HCT116 (cell line): ENCODE measurements at regions not wholly inside any gene's neighbourhood (a gene's known extent, or its start where the extent isn't known, plus 50 kb on each side); places are given as distances from the start of the nearest gene placed in this dataset.

Source experiments
- ATAC-seq: fragments of 200-7000 bp; cut with Tn5 transposase; 2 replicates; pipeline ENCODE4 v1.9.1; 2020; ENCODE audit warnings: mild to moderate bottlenecking, moderate library complexity
- BruUV-seq: library from RNA; stranded (reverse); fragments of 400-500 nt; replicated peaks from 2 replicates; lab custom pipeline; 2021; lab: Mats Ljungman, UMichigan
- CTCF ChIA-PET: fragments of 300-600 bp; sonication (Branson Sonifier 250); formaldehyde crosslinking; loops from one replicate; lab custom pipeline; 2021; ENCODE audit warnings: antibody characterized with exemption; lab: Charles Lee
- POLR2A ChIA-PET: fragments of 300-600, 350-600 bp; sonication (Branson Sonifier 250); formaldehyde crosslinking; loops from one replicate; lab custom pipeline; 2021; ENCODE audit warnings: antibody characterized with exemption; lab: Charles Lee
- RAD21 ChIA-PET, 2 experiments: fragments of 300-600 bp; sonication (Branson Sonifier 250); formaldehyde crosslinking; loops; one replicate each; lab custom pipeline; 2023; ENCODE audit warnings: low total read pairs in 2 of 2; ENCODE audit not compliant: uncharacterized antibody in 2 of 2, unreplicated experiment in 2 of 2, low non-redundant PET in 1 of 2; lab: Charles Lee
- DNase-seq: peaks from one replicate; pipeline ENCODE4 v3.0.0-alpha.2; 2010; ENCODE audit warnings: low read depth, low spot score
- H2AFZ ChIP-seq: fragments of 200-600 bp; shearing (Covaris generic), sonication (generic); 2 replicates; pipeline ENCODE4 v1.6.1; 2017; ENCODE audit warnings: low read depth, mixed run types, mixed read lengths, antibody characterized with exemption, low read length; ENCODE audit not compliant: poor library complexity, severe bottlenecking
- H3K27ac ChIP-seq: 2 replicates; pipeline ENCODE4 v1.5.1; 2012; ENCODE audit warnings: low read depth, low read length
- H3K27me3 ChIP-seq: fragments of 200-600 bp; sonication (generic); 2 replicates; pipeline ENCODE4 v1.6.1; 2016; ENCODE audit warnings: mixed run types, low read length, mixed read lengths; ENCODE audit not compliant: insufficient read depth
- H3K36me3 ChIP-seq, 2 experiments: fragments of 200-500 bp in 1 of 2; fragments of 200-600 bp in 1 of 2; sonication (Bioruptor generic) in 1 of 2; sonication (generic) in 1 of 2; 2 replicates each; pipeline versions ENCODE4 v1.5.1 to v1.6.1; 2014 to 2016; ENCODE audit warnings: low read length in 2 of 2, inconsistent platforms in 1 of 2, mixed read lengths in 1 of 2, mixed run types in 1 of 2; ENCODE audit not compliant: insufficient read depth in 2 of 2, control insufficient read depth in 1 of 2
- H3K4me1 ChIP-seq, 2 experiments: fragments of 200-600 bp in 1 of 2; sonication (generic) in 1 of 2; 2 replicates each; pipeline versions ENCODE4 v1.5.1 to v1.6.1; 2012 to 2017; ENCODE audit warnings: low read length in 2 of 2, inconsistent platforms in 1 of 2, mild to moderate bottlenecking in 1 of 2, mixed read lengths in 1 of 2, mixed run types in 1 of 2, moderate library complexity in 1 of 2; ENCODE audit not compliant: insufficient read depth in 2 of 2, control insufficient read depth in 1 of 2
- H3K4me2 ChIP-seq: fragments of 200-600 bp; sonication (generic); 2 replicates; pipeline ENCODE4 v1.6.1; 2017; ENCODE audit warnings: mixed run types, low read length, mixed read lengths
- H3K4me3 ChIP-seq, 2 experiments: fragments of 200-600 bp in 1 of 2; sonication (generic) in 1 of 2; replicated peaks in 1 of 2; 2 replicates each; pipeline ENCODE4 v1.5.1; 2011 to 2016; ENCODE audit warnings: low read length in 2 of 2, control low read depth in 1 of 2, low read depth in 1 of 2, mild to moderate bottlenecking in 1 of 2, mixed read lengths in 1 of 2, mixed run types in 1 of 2
- H3K79me2 ChIP-seq: fragments of 200-600 bp; sonication (generic); 2 replicates; pipeline ENCODE4 v1.6.1; 2017; ENCODE audit warnings: mild to moderate bottlenecking, mixed run types, low read length, moderate library complexity, mixed read lengths; ENCODE audit not compliant: insufficient read depth
- H3K9ac ChIP-seq: fragments of 200-600 bp; sonication (generic); 2 replicates; pipeline ENCODE4 v1.6.1; 2016; ENCODE audit warnings: low read length, mixed read lengths
- H3K9me2 ChIP-seq: fragments of 200-600 bp; sonication (generic), shearing (Covaris generic); 2 replicates; pipeline ENCODE4 v1.6.1; 2017; ENCODE audit warnings: mixed run types, mild to moderate bottlenecking, moderate library complexity; ENCODE audit not compliant: insufficient read depth
- H3K9me3 ChIP-seq, 2 experiments: fragments of 200-500 bp in 1 of 2; fragments of 200-600 bp in 1 of 2; sonication (Bioruptor generic) in 1 of 2; sonication (generic) in 1 of 2; 2 replicates each; pipeline ENCODE4 v1.6.1; 2014 to 2017; ENCODE audit warnings: low read length in 2 of 2, mixed read lengths in 2 of 2, inconsistent platforms in 1 of 2, low read depth in 1 of 2, mild to moderate bottlenecking in 1 of 2, mixed run types in 1 of 2, moderate library complexity in 1 of 2; ENCODE audit not compliant: control insufficient read depth in 1 of 2, insufficient read depth in 1 of 2
- H4K20me1 ChIP-seq: fragments of 200-600 bp; sonication (generic), shearing (Covaris generic); 2 replicates; pipeline ENCODE4 v1.6.1; 2017; ENCODE audit warnings: mixed run types, mild to moderate bottlenecking, moderate library complexity; ENCODE audit not compliant: insufficient read depth
- CBX3 ChIP-seq: IDR thresholded peaks from 2 replicates; pipeline ENCODE4 v1.6.1; 2012; ENCODE audit warnings: low read depth
- CEBPB ChIP-seq: IDR thresholded peaks from 2 replicates; pipeline ENCODE4 v1.6.1; 2012; ENCODE audit warnings: low read depth
- EGR1 ChIP-seq: IDR thresholded peaks from 2 replicates; pipeline ENCODE4 v1.6.1; 2012; ENCODE audit warnings: low read depth
- ELF1 ChIP-seq: IDR thresholded peaks from 2 replicates; pipeline ENCODE4 v1.6.1; 2012; ENCODE audit warnings: low read depth, borderline replicate concordance
- EZH2 ChIP-seq: fragments of 200-600 bp; sonication (generic); IDR thresholded peaks from 2 replicates; pipeline ENCODE4 v1.6.1; 2017; ENCODE audit warnings: antibody characterized with exemption, mixed run types
- EZH2phosphoT487 ChIP-seq: fragments of 200-600 bp; IDR thresholded peaks from 2 replicates; pipeline ENCODE4 v1.6.1; 2018; ENCODE audit warnings: antibody characterized with exemption, borderline replicate concordance
- FOSL1 ChIP-seq: IDR thresholded peaks from 2 replicates; pipeline ENCODE4 v1.6.1; 2012; ENCODE audit warnings: low read depth
- JUND ChIP-seq: IDR thresholded peaks from 2 replicates; pipeline ENCODE4 v1.6.1; 2012
- POLR2A ChIP-seq: IDR thresholded peaks from 2 replicates; pipeline ENCODE4 v1.7.0; 2011; ENCODE audit warnings: borderline replicate concordance; ENCODE audit not compliant: insufficient read depth, insufficient read length; ENCODE audit errors: extremely low read depth
- SP1 ChIP-seq: IDR thresholded peaks from 2 replicates; pipeline ENCODE4 v1.6.1; 2012; ENCODE audit warnings: low read depth
- TCF7L2 ChIP-seq: IDR thresholded peaks from 2 replicates; pipeline ENCODE4 v1.7.0; 2011; ENCODE audit warnings: borderline replicate concordance, inconsistent platforms; ENCODE audit not compliant: insufficient read depth, insufficient read length; ENCODE audit errors: extremely low read depth
- YY1 ChIP-seq: IDR thresholded peaks from 2 replicates; pipeline ENCODE4 v1.6.1; 2011; ENCODE audit warnings: low read length, low read depth, moderate library complexity, mild to moderate bottlenecking; ENCODE audit not compliant: insufficient replicate concordance; ENCODE audit errors: extremely low read depth
- ZFX ChIP-seq: fragments of 450-650 bp; IDR thresholded peaks from 2 replicates; pipeline ENCODE4 v1.6.1; 2017
- ZNF274 ChIP-seq: fragments of 200-500 bp; sonication (Bioruptor generic); IDR thresholded peaks from 2 replicates; pipeline ENCODE4 v1.6.1; 2014; ENCODE audit warnings: mild to moderate bottlenecking, low read depth, low read length, inconsistent platforms
- intact Hi-C: fragments of 100-400 bp; cut with micrococcal nuclease; formaldehyde crosslinking; loops from 2 replicates; pipeline ENCODE4 v1.10.0; 2022
- TF ChIP-seq, protein P1 (sequence below): IDR thresholded peaks from 2 replicates; pipeline ENCODE4 v1.6.1; 2012; ENCODE audit warnings: low read depth
- TF ChIP-seq, protein P2 (sequence below): IDR thresholded peaks from 2 replicates; pipeline ENCODE4 v1.6.1; 2011; ENCODE audit warnings: mild to moderate bottlenecking, low read length, moderate library complexity; ENCODE audit not compliant: insufficient replicate concordance; ENCODE audit errors: extremely low read depth
- TF ChIP-seq, protein P3 (sequence below), 3 experiments: fragments of 200-600 bp in 1 of 3; sonication (generic) in 1 of 3; IDR thresholded peaks in 2 of 3; conservative IDR thresholded peaks in 1 of 3; 2 replicates each; pipeline ENCODE4 v1.5.1; 2012 to 2017; ENCODE audit warnings: low read depth in 2 of 3, low read length in 2 of 3, antibody characterized with exemption in 1 of 3, borderline replicate concordance in 1 of 3, control low read depth in 1 of 3, mild to moderate bottlenecking in 1 of 3, mixed read lengths in 1 of 3, mixed run types in 1 of 3, moderate library complexity in 1 of 3; ENCODE audit not compliant: insufficient read depth in 1 of 3
- TF ChIP-seq, protein P4 (sequence below): IDR thresholded peaks from 2 replicates; pipeline ENCODE4 v1.6.1; 2012
- TF ChIP-seq, protein P5 (sequence below): IDR thresholded peaks from 2 replicates; pipeline ENCODE4 v1.6.1; 2012

DNA sequence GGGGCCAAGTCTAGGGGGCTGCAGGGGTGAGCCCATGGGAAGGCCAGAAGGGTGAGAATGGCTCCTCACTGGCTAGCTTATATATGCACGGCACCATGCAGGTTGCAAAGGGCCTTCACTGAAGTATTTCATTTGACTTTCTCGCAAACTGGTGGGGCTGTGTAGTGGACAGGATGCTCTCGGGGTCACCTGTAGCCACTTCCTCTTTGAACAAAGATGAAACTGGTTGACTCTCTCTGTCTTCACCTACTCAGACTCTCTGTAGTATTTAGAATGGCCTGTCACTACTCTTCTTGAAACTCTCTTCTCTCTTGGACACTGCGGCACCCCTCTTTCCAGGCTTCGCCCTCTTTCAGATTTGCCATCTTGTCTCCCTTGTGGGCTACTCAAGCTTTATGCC, 560.5 kb downstream of the PKHD1 start:
- BruUV-seq = no TSS peak
- CTCF ChIA-PET = no interaction called here

More for the DNA sequence above, 560.5 kb downstream of the PKHD1 start:
- intact Hi-C loops = no loop called here
- Histone ChIP-seq H3K9me3 (peaks cover 18 to 29% of the 10 kb centered on the region in 2 experiments; a peak in 2 of 4 replicates), H3K9me2 (no peaks in the 10 kb centered on the region), H3K9ac (no peak overlapping the region), H3K4me1 (no peaks in the 10 kb centered on the region), H3K27ac (no peak overlapping the region), H3K36me3 (no peaks in the 10 kb centered on the region), H4K20me1 (no peaks in the 10 kb centered on the region), H3K4me2 (no peak overlapping the region), H2AFZ (no peak overlapping the region), H3K27me3 (no peaks in the 10 kb centered on the region), H3K4me3 (no peak overlapping the region), H3K79me2 (no peaks in the 10 kb centered on the region)
- TF ChIP-seq, protein P1, sequence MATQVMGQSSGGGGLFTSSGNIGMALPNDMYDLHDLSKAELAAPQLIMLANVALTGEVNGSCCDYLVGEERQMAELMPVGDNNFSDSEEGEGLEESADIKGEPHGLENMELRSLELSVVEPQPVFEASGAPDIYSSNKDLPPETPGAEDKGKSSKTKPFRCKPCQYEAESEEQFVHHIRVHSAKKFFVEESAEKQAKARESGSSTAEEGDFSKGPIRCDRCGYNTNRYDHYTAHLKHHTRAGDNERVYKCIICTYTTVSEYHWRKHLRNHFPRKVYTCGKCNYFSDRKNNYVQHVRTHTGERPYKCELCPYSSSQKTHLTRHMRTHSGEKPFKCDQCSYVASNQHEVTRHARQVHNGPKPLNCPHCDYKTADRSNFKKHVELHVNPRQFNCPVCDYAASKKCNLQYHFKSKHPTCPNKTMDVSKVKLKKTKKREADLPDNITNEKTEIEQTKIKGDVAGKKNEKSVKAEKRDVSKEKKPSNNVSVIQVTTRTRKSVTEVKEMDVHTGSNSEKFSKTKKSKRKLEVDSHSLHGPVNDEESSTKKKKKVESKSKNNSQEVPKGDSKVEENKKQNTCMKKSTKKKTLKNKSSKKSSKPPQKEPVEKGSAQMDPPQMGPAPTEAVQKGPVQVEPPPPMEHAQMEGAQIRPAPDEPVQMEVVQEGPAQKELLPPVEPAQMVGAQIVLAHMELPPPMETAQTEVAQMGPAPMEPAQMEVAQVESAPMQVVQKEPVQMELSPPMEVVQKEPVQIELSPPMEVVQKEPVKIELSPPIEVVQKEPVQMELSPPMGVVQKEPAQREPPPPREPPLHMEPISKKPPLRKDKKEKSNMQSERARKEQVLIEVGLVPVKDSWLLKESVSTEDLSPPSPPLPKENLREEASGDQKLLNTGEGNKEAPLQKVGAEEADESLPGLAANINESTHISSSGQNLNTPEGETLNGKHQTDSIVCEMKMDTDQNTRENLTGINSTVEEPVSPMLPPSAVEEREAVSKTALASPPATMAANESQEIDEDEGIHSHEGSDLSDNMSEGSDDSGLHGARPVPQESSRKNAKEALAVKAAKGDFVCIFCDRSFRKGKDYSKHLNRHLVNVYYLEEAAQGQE = no peak
- TF ChIP-seq, protein P2, sequence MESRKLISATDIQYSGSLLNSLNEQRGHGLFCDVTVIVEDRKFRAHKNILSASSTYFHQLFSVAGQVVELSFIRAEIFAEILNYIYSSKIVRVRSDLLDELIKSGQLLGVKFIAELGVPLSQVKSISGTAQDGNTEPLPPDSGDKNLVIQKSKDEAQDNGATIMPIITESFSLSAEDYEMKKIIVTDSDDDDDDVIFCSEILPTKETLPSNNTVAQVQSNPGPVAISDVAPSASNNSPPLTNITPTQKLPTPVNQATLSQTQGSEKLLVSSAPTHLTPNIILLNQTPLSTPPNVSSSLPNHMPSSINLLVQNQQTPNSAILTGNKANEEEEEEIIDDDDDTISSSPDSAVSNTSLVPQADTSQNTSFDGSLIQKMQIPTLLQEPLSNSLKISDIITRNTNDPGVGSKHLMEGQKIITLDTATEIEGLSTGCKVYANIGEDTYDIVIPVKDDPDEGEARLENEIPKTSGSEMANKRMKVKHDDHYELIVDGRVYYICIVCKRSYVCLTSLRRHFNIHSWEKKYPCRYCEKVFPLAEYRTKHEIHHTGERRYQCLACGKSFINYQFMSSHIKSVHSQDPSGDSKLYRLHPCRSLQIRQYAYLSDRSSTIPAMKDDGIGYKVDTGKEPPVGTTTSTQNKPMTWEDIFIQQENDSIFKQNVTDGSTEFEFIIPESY = no peak
- TF ChIP-seq POLR2A = no peak
- TF ChIP-seq SP1 = no peak
- TF ChIP-seq FOSL1 = no peak
- TF ChIP-seq CBX3 = no peak
- TF ChIP-seq, protein P3, sequence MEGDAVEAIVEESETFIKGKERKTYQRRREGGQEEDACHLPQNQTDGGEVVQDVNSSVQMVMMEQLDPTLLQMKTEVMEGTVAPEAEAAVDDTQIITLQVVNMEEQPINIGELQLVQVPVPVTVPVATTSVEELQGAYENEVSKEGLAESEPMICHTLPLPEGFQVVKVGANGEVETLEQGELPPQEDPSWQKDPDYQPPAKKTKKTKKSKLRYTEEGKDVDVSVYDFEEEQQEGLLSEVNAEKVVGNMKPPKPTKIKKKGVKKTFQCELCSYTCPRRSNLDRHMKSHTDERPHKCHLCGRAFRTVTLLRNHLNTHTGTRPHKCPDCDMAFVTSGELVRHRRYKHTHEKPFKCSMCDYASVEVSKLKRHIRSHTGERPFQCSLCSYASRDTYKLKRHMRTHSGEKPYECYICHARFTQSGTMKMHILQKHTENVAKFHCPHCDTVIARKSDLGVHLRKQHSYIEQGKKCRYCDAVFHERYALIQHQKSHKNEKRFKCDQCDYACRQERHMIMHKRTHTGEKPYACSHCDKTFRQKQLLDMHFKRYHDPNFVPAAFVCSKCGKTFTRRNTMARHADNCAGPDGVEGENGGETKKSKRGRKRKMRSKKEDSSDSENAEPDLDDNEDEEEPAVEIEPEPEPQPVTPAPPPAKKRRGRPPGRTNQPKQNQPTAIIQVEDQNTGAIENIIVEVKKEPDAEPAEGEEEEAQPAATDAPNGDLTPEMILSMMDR (IDR thresholded peaks at IDR 0.05 in 2 of 3, conservative IDR thresholded peaks at IDR 0.05 in 1 of 3; ENCODE audit: borderline replicate concordance in 1 of 3, insufficient read depth in 1 of 3, low read depth in 2 of 3, low read length in 2 of 3) = no peak
- TF ChIP-seq JUND = no peak
- no peak for TF ChIP-seq YY1
- TF ChIP-seq EGR1 = no peak
- TF ChIP-seq TCF7L2 = no peak
- no peak for TF ChIP-seq CEBPB
- TF ChIP-seq ZNF274 = no peak
- TF ChIP-seq ZFX = no peak
- TF ChIP-seq, protein P4, sequence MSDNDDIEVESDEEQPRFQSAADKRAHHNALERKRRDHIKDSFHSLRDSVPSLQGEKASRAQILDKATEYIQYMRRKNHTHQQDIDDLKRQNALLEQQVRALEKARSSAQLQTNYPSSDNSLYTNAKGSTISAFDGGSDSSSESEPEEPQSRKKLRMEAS = no peak
- TF ChIP-seq ELF1 = no peak
- no peak for TF ChIP-seq EZH2
- no peak for TF ChIP-seq EZH2phosphoT487
- TF ChIP-seq, protein P5, sequence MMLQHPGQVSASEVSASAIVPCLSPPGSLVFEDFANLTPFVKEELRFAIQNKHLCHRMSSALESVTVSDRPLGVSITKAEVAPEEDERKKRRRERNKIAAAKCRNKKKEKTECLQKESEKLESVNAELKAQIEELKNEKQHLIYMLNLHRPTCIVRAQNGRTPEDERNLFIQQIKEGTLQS = no peak
- DNase-seq (no peak), ATAC-seq (no peak)
- RAD21 ChIA-PET = no interaction called here
- POLR2A ChIA-PET = no interaction called here
